Stomach (tissue), 4 donors: ENCODE measurements at regions not wholly inside any gene's neighbourhood (a gene's known extent, or its start where the extent isn't known, plus 50 kb on each side); places are given as distances from the start of the nearest gene placed in this dataset.

ENCODE experiments used
- CTCF ChIP-seq, 7 experiments: fragments of 450-650 bp in 4 of 7; fragments of 200-600 bp in 3 of 7; sonication (generic) in 3 of 7; IDR thresholded peaks; one replicate each; pipeline ENCODE4 v1.5.1; 2016 to 2019; ENCODE audit warnings: antibody characterized with exemption in 7 of 7, control low read depth in 2 of 7, mild to moderate bottlenecking in 1 of 7
- EP300 ChIP-seq: sonication (generic); formaldehyde crosslinking; IDR thresholded peaks from one replicate; pipeline ENCODE4 v1.6.1; 2017; ENCODE audit warnings: antibody characterized with exemption
- POLR2A ChIP-seq, 4 donors: fragments of 450-650 bp; IDR thresholded peaks; one replicate each; pipeline ENCODE4 v1.6.1; 2016; ENCODE audit warnings: antibody characterized with exemption in 4 of 4, control low read depth in 2 of 4, mild to moderate bottlenecking in 1 of 4, moderate library complexity in 1 of 4

- TF ChIP-seq POLR2A (IDR thresholded peaks at IDR 0.05) (no peak), CTCF (IDR thresholded peaks at IDR 0.05) (no peak), EP300 (no peak)
Observed at GRCh38 chrX:39156051-39156450, 354.8 kb downstream of the MID1IP1 start.
